Spleen (tissue), 7 donors: ENCODE measurements at regions not wholly inside any gene's neighbourhood (a gene's known extent, or its start where the extent isn't known, plus 50 kb on each side); places are given as distances from the start of the nearest gene placed in this dataset.

Source experiments
- POLR2AphosphoS5 ChIP-seq, 3 donors: sonication (generic); formaldehyde crosslinking; IDR thresholded peaks; one replicate each; pipeline ENCODE4 v1.5.1; 2017; ENCODE audit warnings: antibody characterized with exemption in 3 of 3
- TF ChIP-seq, protein P1 (sequence below), 11 experiments: fragments of 200-600 bp in 7 of 11; fragments of 450-650 bp in 4 of 11; sonication (generic) in 4 of 11; IDR thresholded peaks in 8 of 11; conservative IDR thresholded peaks in 3 of 11; 1 replicate in 7 of 11; 2 replicates in 4 of 11; pipeline versions ENCODE4 v1.4.0 to v1.8.0; 2016 to 2021; ENCODE audit warnings: antibody characterized with exemption in 11 of 11, inconsistent platforms in 4 of 11, mild to moderate bottlenecking in 1 of 11
- donor health status: DM: no; HTN: no; CAD: no; lungs with moderate emphysema.
- donor health status: DM: no; HTN: no; CAD: no.
- donor health status: DM: no; HTN: no; CAD: no.

DNA sequence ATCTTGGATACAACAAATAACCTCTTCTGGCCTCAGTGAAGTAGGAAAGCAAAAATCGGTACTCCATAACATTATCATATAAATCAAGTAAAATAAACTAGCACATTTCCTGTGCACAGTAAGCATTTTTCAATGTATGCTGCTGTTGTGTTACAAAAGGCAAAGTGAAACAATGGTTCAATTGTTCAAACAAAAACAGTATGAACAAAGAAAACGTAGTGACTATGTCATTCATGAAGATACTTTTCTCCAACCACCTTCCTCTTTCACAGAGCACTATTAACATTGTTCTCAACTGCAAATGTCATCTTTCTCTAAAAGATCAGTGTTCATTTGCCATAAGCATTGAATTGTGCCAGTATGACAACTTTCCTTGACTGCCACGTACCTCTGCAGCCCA, 318.6 kb upstream of the PRDM1 start:
- TF ChIP-seq, protein P1, sequence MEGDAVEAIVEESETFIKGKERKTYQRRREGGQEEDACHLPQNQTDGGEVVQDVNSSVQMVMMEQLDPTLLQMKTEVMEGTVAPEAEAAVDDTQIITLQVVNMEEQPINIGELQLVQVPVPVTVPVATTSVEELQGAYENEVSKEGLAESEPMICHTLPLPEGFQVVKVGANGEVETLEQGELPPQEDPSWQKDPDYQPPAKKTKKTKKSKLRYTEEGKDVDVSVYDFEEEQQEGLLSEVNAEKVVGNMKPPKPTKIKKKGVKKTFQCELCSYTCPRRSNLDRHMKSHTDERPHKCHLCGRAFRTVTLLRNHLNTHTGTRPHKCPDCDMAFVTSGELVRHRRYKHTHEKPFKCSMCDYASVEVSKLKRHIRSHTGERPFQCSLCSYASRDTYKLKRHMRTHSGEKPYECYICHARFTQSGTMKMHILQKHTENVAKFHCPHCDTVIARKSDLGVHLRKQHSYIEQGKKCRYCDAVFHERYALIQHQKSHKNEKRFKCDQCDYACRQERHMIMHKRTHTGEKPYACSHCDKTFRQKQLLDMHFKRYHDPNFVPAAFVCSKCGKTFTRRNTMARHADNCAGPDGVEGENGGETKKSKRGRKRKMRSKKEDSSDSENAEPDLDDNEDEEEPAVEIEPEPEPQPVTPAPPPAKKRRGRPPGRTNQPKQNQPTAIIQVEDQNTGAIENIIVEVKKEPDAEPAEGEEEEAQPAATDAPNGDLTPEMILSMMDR (IDR thresholded peaks at IDR 0.05 in 8 of 11, conservative IDR thresholded peaks at IDR 0.05 in 3 of 11), result no peak
- TF ChIP-seq POLR2AphosphoS5 (IDR thresholded peaks at IDR 0.05), result no peak
